CD14-positive monocyte (primary cell): ENCODE measurements at regions not wholly inside any gene's neighbourhood (a gene's known extent, or its start where the extent isn't known, plus 50 kb on each side); places are given as distances from the start of the nearest gene placed in this dataset.

Source experiments
- DNase-seq, 3 donors: peaks; one replicate each; pipeline ENCODE4 v3.0.0-alpha.2; 2011 to 2022
- H2AFZ ChIP-seq: 2 replicates; pipeline ENCODE4 v1.6.0; 2012; ENCODE audit warnings: mild to moderate bottlenecking, low read depth, low read length, inconsistent platforms; ENCODE audit not compliant: insufficient read depth, poor library complexity, severe bottlenecking
- H3K27ac ChIP-seq, 2 donors: 1 replicate in 1 of 2; 2 replicates in 1 of 2; pipeline ENCODE4 v1.5.1; 2012 to 2013; ENCODE audit warnings: low read length in 2 of 2, control low read depth in 1 of 2, inconsistent platforms in 1 of 2, low read depth in 1 of 2, mild to moderate bottlenecking in 1 of 2
- H3K27me3 ChIP-seq, 2 donors: one replicate each; pipeline versions ENCODE4 v1.6.0 to v1.6.1; 2011 to 2013; ENCODE audit warnings: low read length in 2 of 2; ENCODE audit not compliant: control insufficient read depth in 2 of 2, insufficient read depth in 2 of 2
- H3K36me3 ChIP-seq, 2 donors: replicated peaks in 1 of 2; 1 replicate in 1 of 2; 2 replicates in 1 of 2; pipeline versions ENCODE4 v1.5.1 to v1.6.1; 2012 to 2013; ENCODE audit warnings: low read length in 2 of 2, control low read depth in 1 of 2, inconsistent platforms in 1 of 2, mild to moderate bottlenecking in 1 of 2; ENCODE audit not compliant: insufficient read depth in 2 of 2, control insufficient read depth in 1 of 2
- H3K4me1 ChIP-seq, 2 donors: 1 replicate in 1 of 2; 2 replicates in 1 of 2; pipeline versions ENCODE4 v1.5.1 to v1.6.1; 2012 to 2013; ENCODE audit warnings: low read length in 2 of 2, control low read depth in 1 of 2, inconsistent platforms in 1 of 2, mild to moderate bottlenecking in 1 of 2, moderate library complexity in 1 of 2; ENCODE audit not compliant: insufficient read depth in 2 of 2, control insufficient read depth in 1 of 2
- H3K4me2 ChIP-seq: replicated peaks from 2 replicates; pipeline ENCODE3; 2012; ENCODE audit warnings: low read length, moderate library complexity, mild to moderate bottlenecking; ENCODE audit not compliant: poor library complexity, severe bottlenecking; ENCODE audit errors: extremely low read depth
- H3K4me3 ChIP-seq, 3 experiments: fragments of 200-600 bp in 1 of 3; sonication (generic) in 1 of 3; replicated peaks in 1 of 3; 1 replicate in 2 of 3; 2 replicates in 1 of 3; pipeline ENCODE4 v1.5.1; 2011 to 2013; ENCODE audit warnings: low read length in 3 of 3, mild to moderate bottlenecking in 3 of 3, control low read depth in 2 of 3, low read depth in 2 of 3, inconsistent platforms in 1 of 3, moderate library complexity in 1 of 3
- H3K79me2 ChIP-seq: 2 replicates; pipeline ENCODE4 v1.6.0; 2012; ENCODE audit warnings: mild to moderate bottlenecking, control low read depth, inconsistent platforms, low read length, moderate library complexity; ENCODE audit not compliant: insufficient read depth
- H3K9ac ChIP-seq: 2 replicates; pipeline ENCODE4 v1.6.0; 2017; ENCODE audit warnings: low read length, mild to moderate bottlenecking; ENCODE audit not compliant: insufficient read depth, poor library complexity, severe bottlenecking
- H3K9me3 ChIP-seq, 2 donors: replicated peaks in 1 of 2; 1 replicate in 1 of 2; 2 replicates in 1 of 2; pipeline versions ENCODE4 v1.5.1 to v1.6.1; 2012 to 2013; ENCODE audit warnings: low read length in 2 of 2, control low read depth in 1 of 2; ENCODE audit not compliant: control insufficient read depth in 1 of 2, insufficient read depth in 1 of 2
- H4K20me1 ChIP-seq: 2 replicates; pipeline ENCODE4 v1.6.0; 2012; ENCODE audit warnings: mild to moderate bottlenecking, low read length, control low read depth, moderate library complexity; ENCODE audit not compliant: insufficient read depth
- H3K27ac Mint-ChIP-seq, 7 donors: one replicate each; pipeline ENCODE4 v1.8.0; 2020; ENCODE audit warnings: mild to moderate bottlenecking in 7 of 7, mixed read lengths in 7 of 7, moderate library complexity in 6 of 7, inconsistent platforms in 2 of 7
- H3K27me3 Mint-ChIP-seq, 3 donors: one replicate each; pipeline ENCODE4 v1.8.0; 2021 to 2022; ENCODE audit warnings: low read depth in 3 of 3, mild to moderate bottlenecking in 3 of 3, mixed read lengths in 3 of 3, moderate library complexity in 3 of 3, inconsistent platforms in 1 of 3
- H3K36me3 Mint-ChIP-seq, 2 donors: one replicate each; pipeline ENCODE4 v1.8.0; 2020; ENCODE audit warnings: mixed read lengths in 2 of 2, inconsistent platforms in 1 of 2, mild to moderate bottlenecking in 1 of 2
- H3K4me1 Mint-ChIP-seq: one replicate; pipeline ENCODE4 v1.8.0; 2020; ENCODE audit warnings: mild to moderate bottlenecking, mixed read lengths
- H3K4me3 Mint-ChIP-seq, 2 donors: one replicate each; pipeline ENCODE4 v1.8.0; 2020; ENCODE audit warnings: mild to moderate bottlenecking in 2 of 2, mixed read lengths in 2 of 2, moderate library complexity in 1 of 2
- H3K9me3 Mint-ChIP-seq, 7 donors: one replicate each; pipeline ENCODE4 v1.8.0; 2020 to 2022; ENCODE audit warnings: mixed read lengths in 7 of 7, mild to moderate bottlenecking in 6 of 7, moderate library complexity in 6 of 7, inconsistent platforms in 2 of 7
- WGBS: methylation state at CpG from one replicate; pipeline ENCODE4 v1.1.5; 2013; ENCODE audit warnings: missing lambda C conversion rate; ENCODE audit not compliant: insufficient coverage; 5-methylcytosine and 5-hydroxymethylcytosine counted together
- intact Hi-C, 2 donors: fragments of 100-400 bp; cut with micrococcal nuclease; formaldehyde crosslinking; loops; one replicate each; pipeline versions ENCODE4 v1.15.0 to v1.15.1; 2023
- TF ChIP-seq, protein P1 (sequence below): fragments of 200-600 bp; IDR thresholded peaks from one replicate; pipeline ENCODE4 v1.8.0; 2022; ENCODE audit warnings: antibody characterized with exemption, mild to moderate bottlenecking

- Histone ChIP-seq H3K79me2 (no peaks in the 10 kb centered on the region), H4K20me1 (no peaks in the 10 kb centered on the region), H3K27ac (no peak overlapping the region), H3K9ac (no peak overlapping the region), H3K9me3 (peaks cover 0 to 10% of the 10 kb centered on the region in 2 donors), H3K4me1 (no peaks in the 10 kb centered on the region), H2AFZ (no peak overlapping the region), H3K4me2 (no peak overlapping the region), H3K4me3 (no peak overlapping the region), H3K27me3 (no peaks in the 10 kb centered on the region), H3K36me3 (no peaks in the 10 kb centered on the region)
- Mint-ChIP-seq H3K4me3 (no peak overlapping the region), H3K36me3 (no peaks in the 10 kb centered on the region), H3K27ac (no peak overlapping the region), H3K4me1 (no peaks in the 10 kb centered on the region), H3K27me3 (peaks cover 0 to 4% (median 0%) of the 10 kb centered on the region in 3 donors), H3K9me3 (peaks cover 0 to 3% (median 2%) of the 10 kb centered on the region in 7 donors)
- no peak for DNase-seq
- WGBS, result no CpG with 5 or more reads among the region's 3 CpGs
- TF ChIP-seq, protein P1, sequence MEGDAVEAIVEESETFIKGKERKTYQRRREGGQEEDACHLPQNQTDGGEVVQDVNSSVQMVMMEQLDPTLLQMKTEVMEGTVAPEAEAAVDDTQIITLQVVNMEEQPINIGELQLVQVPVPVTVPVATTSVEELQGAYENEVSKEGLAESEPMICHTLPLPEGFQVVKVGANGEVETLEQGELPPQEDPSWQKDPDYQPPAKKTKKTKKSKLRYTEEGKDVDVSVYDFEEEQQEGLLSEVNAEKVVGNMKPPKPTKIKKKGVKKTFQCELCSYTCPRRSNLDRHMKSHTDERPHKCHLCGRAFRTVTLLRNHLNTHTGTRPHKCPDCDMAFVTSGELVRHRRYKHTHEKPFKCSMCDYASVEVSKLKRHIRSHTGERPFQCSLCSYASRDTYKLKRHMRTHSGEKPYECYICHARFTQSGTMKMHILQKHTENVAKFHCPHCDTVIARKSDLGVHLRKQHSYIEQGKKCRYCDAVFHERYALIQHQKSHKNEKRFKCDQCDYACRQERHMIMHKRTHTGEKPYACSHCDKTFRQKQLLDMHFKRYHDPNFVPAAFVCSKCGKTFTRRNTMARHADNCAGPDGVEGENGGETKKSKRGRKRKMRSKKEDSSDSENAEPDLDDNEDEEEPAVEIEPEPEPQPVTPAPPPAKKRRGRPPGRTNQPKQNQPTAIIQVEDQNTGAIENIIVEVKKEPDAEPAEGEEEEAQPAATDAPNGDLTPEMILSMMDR, result no peak
- intact Hi-C loops, result no loop called here
Measured at GRCh38 chr4:176444741-176445140, 125.0 kb downstream of the SPCS3 start.

DNA sequence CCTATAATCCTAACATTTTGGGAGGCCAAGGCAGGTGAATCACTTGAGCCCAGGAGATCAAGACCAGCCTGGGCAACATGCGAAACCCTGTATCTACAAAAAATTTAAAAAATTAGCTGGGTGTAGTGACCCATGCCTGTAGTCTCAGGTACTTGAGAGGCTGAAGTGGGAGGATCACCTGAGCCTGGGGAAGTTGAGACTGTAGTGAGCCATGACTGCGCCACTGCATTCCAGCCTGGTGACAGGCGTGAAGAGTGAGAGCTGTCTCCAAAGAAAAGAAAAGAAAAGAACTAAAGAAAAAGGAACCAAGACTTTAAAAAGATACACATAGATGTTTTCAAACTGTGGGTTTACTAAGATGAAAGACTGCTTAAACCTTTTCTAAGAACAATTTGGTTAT is 129.0 kb downstream of the SPCS3 start:
- no peak overlapping the region for H3K27ac Mint-ChIP-seq
- Histone ChIP-seq H3K27me3 (no peaks in the 10 kb centered on the region), H2AFZ (no peak overlapping the region), H4K20me1 (no peaks in the 10 kb centered on the region), H3K9me3 (peaks cover 0 to 4% of the 10 kb centered on the region in 2 donors), H3K4me3 (no peak overlapping the region), H3K27ac (no peak overlapping the region), H3K4me1 (no peaks in the 10 kb centered on the region), H3K4me2 (no peak overlapping the region), H3K36me3 (no peaks in the 10 kb centered on the region), H3K9ac (no peak overlapping the region), H3K79me2 (no peaks in the 10 kb centered on the region)
- DNase-seq, result no peak
- peaks cover 0 to 2% (median 0%) of the 10 kb centered on the region in 3 donors for H3K27me3 Mint-ChIP-seq
- no peak overlapping the region for H3K4me3 Mint-ChIP-seq
- H3K36me3 Mint-ChIP-seq, result no peaks in the 10 kb centered on the region
- 93% methylated on average over 2 of the region's 3 CpGs for WGBS
- TF ChIP-seq, protein P1, result no peak
- H3K9me3 Mint-ChIP-seq, result peaks cover 0 to 4% (median 0%) of the 10 kb centered on the region in 7 donors
- H3K4me1 Mint-ChIP-seq, result no peaks in the 10 kb centered on the region
- intact Hi-C loops, result no loop called here
